ENCODE measurements at regions not wholly inside any gene's neighbourhood (a gene's known extent, or its start where the extent isn't known, plus 50 kb on each side); places are given as distances from the start of the nearest gene placed in this dataset.
A peak's percentile ranks its signal among the peaks of the same experiment; 100 is the strongest.
"Not testable (repeated sequence)": the region's sequence is repeated elsewhere in the genome, so short reads cannot be mapped to it uniquely, and the experiment has no call there.

DNA sequence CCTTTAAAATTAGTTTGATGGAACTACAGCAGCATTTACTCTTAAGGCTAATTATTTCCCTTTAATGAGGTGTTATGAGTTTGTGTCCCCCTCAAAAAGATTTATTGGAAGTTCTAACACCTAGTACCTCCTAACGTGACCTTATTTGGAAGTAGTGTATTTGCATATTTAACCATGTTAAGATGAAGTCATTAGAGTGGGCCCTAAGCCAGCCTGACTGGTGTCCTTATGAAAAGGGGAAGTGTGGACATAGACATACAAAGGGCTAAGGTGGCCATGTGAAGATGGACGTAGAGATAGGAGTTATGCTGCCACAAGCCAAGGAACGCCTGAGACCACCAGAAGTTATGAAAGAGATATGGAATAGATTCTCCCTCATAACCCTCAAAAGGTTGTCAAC, 985.4 kb upstream of the INTU start:
- Histone ChIP-seq H3K4me3 (no peak overlapping the region), H3K9me3 (no peaks in the 10 kb centered on the region), H3K4me1 (no peaks in the 10 kb centered on the region), H3K27me3 (no peaks in the 10 kb centered on the region), H3K27ac (no peak overlapping the region), H3K36me3 (no peaks in the 10 kb centered on the region)
- TF ChIP-seq EP300 (IDR thresholded peaks at IDR 0.05) (no peak), POLR2A (IDR thresholded peaks at IDR 0.05) (no peak), POLR2AphosphoS5 (IDR thresholded peaks at IDR 0.05) (no peak)
- TF ChIP-seq, protein P1, sequence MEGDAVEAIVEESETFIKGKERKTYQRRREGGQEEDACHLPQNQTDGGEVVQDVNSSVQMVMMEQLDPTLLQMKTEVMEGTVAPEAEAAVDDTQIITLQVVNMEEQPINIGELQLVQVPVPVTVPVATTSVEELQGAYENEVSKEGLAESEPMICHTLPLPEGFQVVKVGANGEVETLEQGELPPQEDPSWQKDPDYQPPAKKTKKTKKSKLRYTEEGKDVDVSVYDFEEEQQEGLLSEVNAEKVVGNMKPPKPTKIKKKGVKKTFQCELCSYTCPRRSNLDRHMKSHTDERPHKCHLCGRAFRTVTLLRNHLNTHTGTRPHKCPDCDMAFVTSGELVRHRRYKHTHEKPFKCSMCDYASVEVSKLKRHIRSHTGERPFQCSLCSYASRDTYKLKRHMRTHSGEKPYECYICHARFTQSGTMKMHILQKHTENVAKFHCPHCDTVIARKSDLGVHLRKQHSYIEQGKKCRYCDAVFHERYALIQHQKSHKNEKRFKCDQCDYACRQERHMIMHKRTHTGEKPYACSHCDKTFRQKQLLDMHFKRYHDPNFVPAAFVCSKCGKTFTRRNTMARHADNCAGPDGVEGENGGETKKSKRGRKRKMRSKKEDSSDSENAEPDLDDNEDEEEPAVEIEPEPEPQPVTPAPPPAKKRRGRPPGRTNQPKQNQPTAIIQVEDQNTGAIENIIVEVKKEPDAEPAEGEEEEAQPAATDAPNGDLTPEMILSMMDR (IDR thresholded peaks at IDR 0.05): no peak
- 82% methylated on average over 3 of the region's 3 CpGs for WGBS
- no peak for DNase-seq (ENCODE audit: low spot score in 2 of 2)

DNA sequence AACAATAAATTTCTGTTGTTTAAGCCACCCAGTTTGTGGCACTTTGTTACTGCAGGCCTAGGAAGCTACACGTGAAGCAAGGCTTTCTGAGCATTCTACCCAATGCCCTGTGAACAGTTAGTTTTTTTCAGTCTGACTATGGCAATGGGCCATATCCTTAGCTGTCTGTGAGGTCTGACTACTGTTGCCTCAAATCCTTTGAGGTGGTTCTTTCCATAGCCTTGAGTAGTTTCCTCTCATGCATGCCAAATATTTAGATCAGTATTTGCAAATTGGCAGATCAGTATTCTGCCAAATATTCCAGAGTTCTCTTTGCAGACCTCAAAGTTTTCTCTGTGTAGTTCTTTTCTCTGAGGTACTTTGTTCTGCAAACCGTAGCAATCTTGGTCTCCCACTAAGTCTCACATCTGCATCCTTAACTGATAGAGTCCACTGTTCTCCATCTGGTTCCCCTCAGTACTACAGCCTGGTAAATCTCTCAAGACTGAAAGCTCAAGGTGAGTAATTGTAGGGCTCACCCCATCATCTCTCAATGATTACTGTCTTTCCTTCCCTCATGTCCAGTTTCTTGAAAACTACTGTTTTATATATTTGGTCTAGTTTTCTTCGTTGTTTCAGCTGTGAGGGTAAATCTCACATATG, 984.9 kb upstream of the INTU start:
- no peak overlapping the region for H3K27ac ChIP-seq
- 56% methylated on average over 3 of the region's 3 CpGs for WGBS

DNA sequence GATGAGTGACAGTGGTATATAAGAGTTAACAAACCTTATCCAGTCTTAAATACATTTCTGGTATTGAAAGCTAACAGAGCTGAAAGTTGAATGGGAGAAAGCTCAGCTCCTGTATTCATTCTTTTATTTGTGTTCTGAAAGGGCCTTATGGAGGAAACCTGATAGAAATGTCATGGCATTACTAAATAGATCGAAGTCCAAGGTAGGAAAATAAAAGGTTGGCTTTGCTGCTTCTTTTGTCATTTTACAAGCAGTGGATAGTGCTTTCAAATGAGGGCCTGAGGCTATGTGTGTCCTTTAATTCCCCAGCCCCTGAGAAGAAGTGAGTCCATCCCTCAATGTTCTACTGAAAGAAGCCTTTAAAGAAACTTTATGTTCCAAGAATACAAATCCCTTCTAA, 974.3 kb upstream of the INTU start:
- Histone ChIP-seq H3K4me1 (no peaks in the 10 kb centered on the region), H3K27me3 (no peaks in the 10 kb centered on the region), H3K4me3 (no peak overlapping the region), H3K9me3 (no peaks in the 10 kb centered on the region), H3K27ac (no peak overlapping the region), H3K36me3 (no peaks in the 10 kb centered on the region)
- WGBS: 82% methylated on average over 1 of the region's 1 CpG
- no peak for DNase-seq (ENCODE audit: low spot score in 2 of 2)
- TF ChIP-seq EP300 (IDR thresholded peaks at IDR 0.05) (no peak), POLR2AphosphoS5 (IDR thresholded peaks at IDR 0.05) (no peak), POLR2A (IDR thresholded peaks at IDR 0.05) (no peak)
- TF ChIP-seq, protein P1 (IDR thresholded peaks at IDR 0.05): no peak

More for the DNA sequence above, 984.9 kb upstream of the INTU start:
- TF ChIP-seq POLR2AphosphoS5 (IDR thresholded peaks at IDR 0.05) (no peak), POLR2A (IDR thresholded peaks at IDR 0.05) (no peak), EP300 (IDR thresholded peaks at IDR 0.05) (no peak)
- TF ChIP-seq, protein P1 (IDR thresholded peaks at IDR 0.05): no peak
- Histone ChIP-seq H3K27me3 (no peaks in the 10 kb centered on the region), H3K9me3 (no peaks in the 10 kb centered on the region), H3K36me3 (no peaks in the 10 kb centered on the region), H3K4me3 (no peak overlapping the region), H3K4me1 (no peaks in the 10 kb centered on the region)
- no peak for DNase-seq (ENCODE audit: low spot score in 2 of 2)

DNA sequence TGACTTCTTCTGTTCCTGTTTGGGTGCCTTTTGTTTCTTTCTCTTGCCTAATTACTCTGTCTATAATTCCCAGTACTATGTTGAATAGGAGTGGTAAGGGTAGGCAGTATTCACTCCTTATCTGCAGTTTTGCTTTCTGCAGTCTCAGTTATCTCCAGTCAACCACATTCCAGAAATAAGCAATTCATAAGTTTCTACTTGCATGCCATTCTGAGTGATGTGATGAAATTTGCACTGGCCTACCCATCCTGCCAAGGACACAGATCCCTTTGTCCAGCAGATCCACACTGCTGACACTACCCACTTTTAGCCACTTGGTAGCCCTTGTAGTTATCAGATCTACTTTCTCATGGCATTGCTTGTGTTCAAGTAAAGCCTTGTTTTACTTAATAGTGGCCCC, 971.6 kb upstream of the INTU start:
- H3K4me1 ChIP-seq: no peaks in the 10 kb centered on the region
- no peak overlapping the region for H3K4me3 ChIP-seq
- H3K27ac ChIP-seq: no peak overlapping the region
- TF ChIP-seq POLR2AphosphoS5 (IDR thresholded peaks at IDR 0.05) (no peak), EP300 (IDR thresholded peaks at IDR 0.05) (no peak), POLR2A (IDR thresholded peaks at IDR 0.05) (no peak)
- TF ChIP-seq, protein P1 (IDR thresholded peaks at IDR 0.05): no peak
- DNase-seq (ENCODE audit: low spot score in 2 of 2): no peak
- H3K9me3 ChIP-seq: no peaks in the 10 kb centered on the region
- H3K36me3 ChIP-seq: no peaks in the 10 kb centered on the region
- no peaks in the 10 kb centered on the region for H3K27me3 ChIP-seq

DNA sequence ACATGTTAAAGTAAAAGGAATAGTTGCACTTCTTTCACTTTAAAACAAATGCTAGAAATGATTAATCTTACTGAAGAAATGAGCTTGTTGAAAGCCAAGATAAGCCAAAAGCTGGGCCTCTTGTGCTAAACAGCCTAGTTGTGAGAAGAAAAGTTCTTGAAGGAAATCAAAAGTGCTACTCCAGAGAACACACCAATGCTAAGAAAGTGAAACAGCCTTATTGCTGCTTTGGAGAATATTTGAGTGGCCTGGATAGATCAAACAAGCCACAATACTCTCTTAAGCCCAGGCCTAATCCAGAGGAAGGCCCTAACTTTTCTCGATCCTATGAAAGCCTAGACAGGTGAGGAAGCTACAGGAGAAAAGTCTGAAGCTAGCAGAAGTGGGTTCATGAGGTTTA, 967.9 kb upstream of the INTU start:
- 86% methylated on average over 1 of the region's 1 CpG for WGBS

DNA sequence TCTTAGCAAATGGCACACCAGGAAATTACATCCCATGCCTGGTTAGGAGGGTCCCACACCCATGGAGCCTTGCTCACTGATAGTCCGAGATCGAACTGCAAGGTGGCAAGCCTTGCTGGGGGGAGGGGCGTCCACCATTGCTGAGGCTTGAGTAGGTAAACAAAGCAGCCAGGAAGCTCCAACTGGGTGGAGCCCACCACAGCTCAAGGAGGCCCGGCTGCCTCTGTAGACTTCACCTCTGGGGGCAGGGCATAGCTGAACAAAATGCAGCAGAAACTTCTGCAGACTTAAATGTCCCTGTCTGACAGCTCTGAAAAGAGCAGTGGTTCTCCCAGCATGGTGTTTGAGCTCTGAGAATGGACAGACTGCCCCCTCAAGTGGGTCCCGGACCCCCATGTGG, 962.7 kb upstream of the INTU start:
- H3K4me1 ChIP-seq, H3K27ac ChIP-seq, H3K9me3 ChIP-seq, H3K27me3 ChIP-seq, H3K4me3 ChIP-seq, H3K36me3 ChIP-seq: not testable (repeated sequence)
- peak in 1 of 2 donors; percentile 69 for DNase-seq (ENCODE audit: low spot score in 2 of 2)
- WGBS: no CpG with 5 or more reads among the region's 5 CpGs

More for the DNA sequence above, 967.9 kb upstream of the INTU start:
- Histone ChIP-seq H3K27me3 (no peaks in the 10 kb centered on the region), H3K4me1 (no peaks in the 10 kb centered on the region), H3K36me3 (no peaks in the 10 kb centered on the region), H3K9me3 (no peaks in the 10 kb centered on the region), H3K27ac (no peak overlapping the region), H3K4me3 (no peak overlapping the region)
- no peak for DNase-seq (ENCODE audit: low spot score in 2 of 2)
- TF ChIP-seq EP300 (IDR thresholded peaks at IDR 0.05): no peak
- TF ChIP-seq POLR2A (IDR thresholded peaks at IDR 0.05): no peak
- TF ChIP-seq POLR2AphosphoS5 (IDR thresholded peaks at IDR 0.05): no peak
- TF ChIP-seq, protein P1 (IDR thresholded peaks at IDR 0.05): no peak

Data from suprapubic skin (tissue), 4 donors.